Prostate gland (tissue), 2 donors: ENCODE measurements at regions not wholly inside any gene's neighbourhood (a gene's known extent, or its start where the extent isn't known, plus 50 kb on each side); places are given as distances from the start of the nearest gene placed in this dataset.

Source experiments
- DNase-seq: peaks from one replicate; pipeline ENCODE4 v3.0.0-alpha.2; 2019; ENCODE audit warnings: low spot score
- H3K27ac ChIP-seq, 2 donors: fragments of 200-600 bp; sonication (generic); 2 replicates each; pipeline ENCODE4 v1.5.1; 2017 to 2019
- H3K27me3 ChIP-seq: fragments of 200-600 bp; sonication (generic); replicated peaks from 2 replicates; pipeline ENCODE4 v1.5.1; 2019; ENCODE audit not compliant: insufficient read depth
- H3K36me3 ChIP-seq, 2 donors: fragments of 200-600 bp; sonication (generic); 1 replicate in 1 of 2; 2 replicates in 1 of 2; pipeline versions ENCODE4 v1.5.1 to v1.8.1; 2017 to 2019
- H3K4me1 ChIP-seq: fragments of 200-600 bp; sonication (generic); replicated peaks from 2 replicates; pipeline ENCODE4 v1.5.1; 2019
- H3K4me3 ChIP-seq, 2 donors: fragments of 200-600 bp; sonication (generic); 2 replicates each; pipeline ENCODE4 v1.5.1; 2017 to 2019
- H3K9me3 ChIP-seq: fragments of 200-600 bp; sonication (generic); 2 replicates; pipeline ENCODE4 v1.5.1; 2017
- CTCF ChIP-seq, 4 experiments: fragments of 200-600 bp in 2 of 4; fragments of 450-650 bp in 2 of 4; sonication (generic) in 2 of 4; IDR thresholded peaks; 1 replicate in 3 of 4; 2 replicates in 1 of 4; pipeline ENCODE4 v1.5.1; 2016 to 2019; ENCODE audit warnings: antibody characterized with exemption in 4 of 4, mild to moderate bottlenecking in 2 of 4, moderate library complexity in 2 of 4
- POLR2A ChIP-seq: fragments of 450-650 bp; IDR thresholded peaks from one replicate; pipeline ENCODE4 v1.6.1; 2016; ENCODE audit warnings: antibody characterized with exemption, mild to moderate bottlenecking
- POLR2AphosphoS5 ChIP-seq: sonication (generic); formaldehyde crosslinking; IDR thresholded peaks from one replicate; pipeline ENCODE4 v1.6.1; 2017; ENCODE audit warnings: antibody characterized with exemption
- WGBS: methylation state at CpG from one replicate; pipeline ENCODE4 v1.1.5; 2018; 5-methylcytosine and 5-hydroxymethylcytosine counted together
- intact Hi-C: fragments of 100-400 bp; cut with DNase I; formaldehyde crosslinking; loops from one replicate; pipeline ENCODE4 v1.14.2; 2022

- H3K27me3 ChIP-seq, result no peaks in the 10 kb centered on the region
- H3K27ac ChIP-seq, result no peak overlapping the region
- H3K9me3 ChIP-seq, result no peaks in the 10 kb centered on the region
- no peak for DNase-seq
- intact Hi-C loops, result no loop called here
- H3K36me3 ChIP-seq, result no peaks in the 10 kb centered on the region
- no peak for TF ChIP-seq CTCF (IDR thresholded peaks at IDR 0.05)
- TF ChIP-seq POLR2AphosphoS5, result no peak
- TF ChIP-seq POLR2A, result no peak
- no peak overlapping the region for H3K4me3 ChIP-seq
- WGBS, result 85% methylated on average over 3 of the region's 3 CpGs
- H3K4me1 ChIP-seq, result no peaks in the 10 kb centered on the region
These were observed 1445.5 kb downstream of the MAT2B start for GRCh38 chr5:164950927-164951326.

GRCh38 chr5:164951570-164951969 lies 1446.2 kb downstream of the MAT2B start:
- WGBS, result 72% methylated on average over 2 of the region's 2 CpGs
- TF ChIP-seq POLR2A, result no peak
- no peak for TF ChIP-seq POLR2AphosphoS5
- no peak for TF ChIP-seq CTCF (IDR thresholded peaks at IDR 0.05)
- no peak for DNase-seq
- H3K27ac ChIP-seq, result no peak overlapping the region
- intact Hi-C loops, result no loop called here
- H3K4me1 ChIP-seq, result no peaks in the 10 kb centered on the region
- no peaks in the 10 kb centered on the region for H3K9me3 ChIP-seq
- no peak overlapping the region for H3K4me3 ChIP-seq
- no peaks in the 10 kb centered on the region for H3K27me3 ChIP-seq
- no peaks in the 10 kb centered on the region for H3K36me3 ChIP-seq

- WGBS, result 87% methylated on average over 5 of the region's 5 CpGs
- H3K9me3 ChIP-seq, result no peaks in the 10 kb centered on the region
- no peaks in the 10 kb centered on the region for H3K4me1 ChIP-seq
- H3K4me3 ChIP-seq, result no peak overlapping the region
- no peak for TF ChIP-seq POLR2A
- TF ChIP-seq POLR2AphosphoS5, result no peak
- TF ChIP-seq CTCF (IDR thresholded peaks at IDR 0.05), result peak in 1 of 4 experiments; percentile 10
- H3K27me3 ChIP-seq, result no peaks in the 10 kb centered on the region
- H3K36me3 ChIP-seq, result no peaks in the 10 kb centered on the region
- DNase-seq, result no peak
- intact Hi-C loops, result no loop called here
- no peak overlapping the region for H3K27ac ChIP-seq
These were observed 1453.3 kb downstream of the MAT2B start for GRCh38 chr5:164958688-164959087.

GRCh38 chr5:164959761-164960160 lies 1454.3 kb downstream of the MAT2B start:
- no peaks in the 10 kb centered on the region for H3K4me1 ChIP-seq
- H3K27ac ChIP-seq, result no peak overlapping the region
- H3K9me3 ChIP-seq, result no peaks in the 10 kb centered on the region
- intact Hi-C loops, result no loop called here
- no peak for DNase-seq
- no peak overlapping the region for H3K4me3 ChIP-seq
- no peaks in the 10 kb centered on the region for H3K27me3 ChIP-seq
- TF ChIP-seq POLR2A (no peak), CTCF (IDR thresholded peaks at IDR 0.05) (no peak), POLR2AphosphoS5 (no peak)
- WGBS, result 67% methylated on average over 4 of the region's 4 CpGs
- no peaks in the 10 kb centered on the region for H3K36me3 ChIP-seq

GRCh38 chr5:164962329-164962961 lies 1457.0 kb downstream of the MAT2B start:
- Histone ChIP-seq H3K27ac (no peak overlapping the region), H3K36me3 (no peaks in the 10 kb centered on the region), H3K9me3 (no peaks in the 10 kb centered on the region), H3K4me3 (no peak overlapping the region), H3K27me3 (no peaks in the 10 kb centered on the region), H3K4me1 (no peaks in the 10 kb centered on the region)
- intact Hi-C loops, result no loop called here
- 94% methylated on average over 2 of the region's 2 CpGs for WGBS
- no peak for DNase-seq
- TF ChIP-seq CTCF (IDR thresholded peaks at IDR 0.05) (no peak), POLR2A (no peak), POLR2AphosphoS5 (no peak)
